ENCODE measurements at regions not wholly inside any gene's neighbourhood (a gene's known extent, or its start where the extent isn't known, plus 50 kb on each side); places are given as distances from the start of the nearest gene placed in this dataset.

GRCh38 chrX:78476701-78477100 lies 149.3 kb upstream of the CYSLTR1 start:
- no peak for DNase-seq (ENCODE audit: low spot score)

- no peak for DNase-seq (ENCODE audit: low spot score)
Observed at GRCh38 chrX:78456909-78457308, 129.5 kb upstream of the CYSLTR1 start.

GRCh38 chrX:78455901-78456300 lies 128.5 kb upstream of the CYSLTR1 start:
- no peak for DNase-seq (ENCODE audit: low spot score)

- DNase-seq (ENCODE audit: low spot score), result no peak
Observed at GRCh38 chrX:78452356-78452755, 124.9 kb upstream of the CYSLTR1 start.

- DNase-seq (ENCODE audit: low spot score), result no peak
Observed at GRCh38 chrX:78437621-78438020, 110.2 kb upstream of the CYSLTR1 start.

GRCh38 chrX:78429172-78429571 lies 101.8 kb upstream of the CYSLTR1 start:
- DNase-seq (ENCODE audit: low spot score), result no peak

GRCh38 chrX:78388663-78389062 lies 61.3 kb upstream of the CYSLTR1 start:
- no peak for DNase-seq (ENCODE audit: low spot score)

GRCh38 chrX:78387364-78387763 lies 60.0 kb upstream of the CYSLTR1 start:
- no peak for DNase-seq (ENCODE audit: low spot score)

GRCh38 chrX:78384486-78384885 lies 57.1 kb upstream of the CYSLTR1 start:
- no peak for DNase-seq (ENCODE audit: low spot score)

GRCh38 chrX:78383594-78383993 lies 56.2 kb upstream of the CYSLTR1 start:
- DNase-seq (ENCODE audit: low spot score), result no peak

- DNase-seq (ENCODE audit: low spot score), result no peak
Observed at GRCh38 chrX:78378476-78379115, 51.2 kb upstream of the CYSLTR1 start.

All from NAMALWA (cell line).